ENCODE measurements at regions not wholly inside any gene's neighbourhood (a gene's known extent, or its start where the extent isn't known, plus 50 kb on each side); places are given as distances from the start of the nearest gene placed in this dataset.
"Not testable (repeated sequence)": the region's sequence is repeated elsewhere in the genome, so short reads cannot be mapped to it uniquely, and the experiment has no call there.

- Mint-ChIP-seq H3K27me3 (no peaks in the 10 kb centered on the region), H3K4me1 (ENCODE audit: low read depth in 2 of 2) (no peaks in the 10 kb centered on the region), H3K4me3 (no peak overlapping the region), H3K27ac (no peak overlapping the region), H3K9me3 (peaks cover 6% of the 10 kb centered on the region), H3K36me3 (no peaks in the 10 kb centered on the region)
- DNase-seq (ENCODE audit: low spot score) (no peak), ATAC-seq (no peak)
These were observed 783.0 kb upstream of the AADAT start for GRCh38 chr4:170872794-170873193.

GRCh38 chr4:170868170-170868569 lies 778.4 kb upstream of the AADAT start:
- ATAC-seq (no peak), DNase-seq (ENCODE audit: low spot score) (no peak)
- Mint-ChIP-seq H3K27me3 (no peaks in the 10 kb centered on the region), H3K27ac (no peak overlapping the region), H3K36me3 (no peaks in the 10 kb centered on the region), H3K4me1 (ENCODE audit: low read depth in 2 of 2) (no peaks in the 10 kb centered on the region), H3K9me3 (peaks cover 18% of the 10 kb centered on the region), H3K4me3 (no peak overlapping the region)

GRCh38 chr4:170854097-170854496 lies 764.3 kb upstream of the AADAT start:
- Mint-ChIP-seq H3K27me3 (no peaks in the 10 kb centered on the region), H3K36me3 (peaks cover 6% of the 10 kb centered on the region), H3K4me1 (ENCODE audit: low read depth in 2 of 2) (no peaks in the 10 kb centered on the region), H3K4me3 (no peak overlapping the region), H3K9me3 (no peaks in the 10 kb centered on the region), H3K27ac (no peak overlapping the region)
- ATAC-seq (no peak), DNase-seq (ENCODE audit: low spot score) (no peak)

GRCh38 chr4:170853422-170854021 lies 763.8 kb upstream of the AADAT start:
- no peak overlapping the region for H3K4me3 Mint-ChIP-seq
- ATAC-seq: no peak
- H3K27me3 Mint-ChIP-seq: no peaks in the 10 kb centered on the region
- peaks cover 6% of the 10 kb centered on the region for H3K36me3 Mint-ChIP-seq
- DNase-seq (ENCODE audit: low spot score): no peak
- H3K27ac Mint-ChIP-seq: no peak overlapping the region
- no peaks in the 10 kb centered on the region for H3K9me3 Mint-ChIP-seq
- no peaks in the 10 kb centered on the region for H3K4me1 Mint-ChIP-seq (ENCODE audit: low read depth in 2 of 2)

- DNase-seq (ENCODE audit: low spot score): no peak
- H3K9me3 Mint-ChIP-seq: no peaks in the 10 kb centered on the region
- H3K27ac Mint-ChIP-seq: no peak overlapping the region
- H3K4me3 Mint-ChIP-seq: no peak overlapping the region
- no peaks in the 10 kb centered on the region for H3K27me3 Mint-ChIP-seq
- no peaks in the 10 kb centered on the region for H3K36me3 Mint-ChIP-seq
- no peaks in the 10 kb centered on the region for H3K4me1 Mint-ChIP-seq (ENCODE audit: low read depth in 2 of 2)
- no peak for ATAC-seq
These were observed 760.2 kb upstream of the AADAT start for GRCh38 chr4:170849969-170850368.

- Mint-ChIP-seq H3K27ac (no peak overlapping the region), H3K27me3 (no peaks in the 10 kb centered on the region), H3K9me3 (peaks cover 14% of the 10 kb centered on the region), H3K36me3 (no peaks in the 10 kb centered on the region), H3K4me1 (ENCODE audit: low read depth in 2 of 2) (no peaks in the 10 kb centered on the region), H3K4me3 (no peak overlapping the region)
- DNase-seq (ENCODE audit: low spot score): no peak
- ATAC-seq: no peak
These were observed 738.0 kb upstream of the AADAT start for GRCh38 chr4:170827562-170828274.

- no peak overlapping the region for H3K4me3 Mint-ChIP-seq
- no peak overlapping the region for H3K27ac Mint-ChIP-seq
- H3K36me3 Mint-ChIP-seq: peaks cover 14% of the 10 kb centered on the region
- H3K27me3 Mint-ChIP-seq: no peaks in the 10 kb centered on the region
- no peak for ATAC-seq
- DNase-seq (ENCODE audit: low spot score): no peak
- H3K4me1 Mint-ChIP-seq (ENCODE audit: low read depth in 2 of 2): no peaks in the 10 kb centered on the region
- H3K9me3 Mint-ChIP-seq: peaks cover 28% of the 10 kb centered on the region
These were observed 729.0 kb upstream of the AADAT start for GRCh38 chr4:170818786-170819185.

GRCh38 chr4:170805352-170805751 lies 715.6 kb upstream of the AADAT start:
- no peaks in the 10 kb centered on the region for H3K4me1 Mint-ChIP-seq (ENCODE audit: low read depth in 2 of 2)
- H3K4me3 Mint-ChIP-seq: no peak overlapping the region
- H3K36me3 Mint-ChIP-seq: peaks cover 4% of the 10 kb centered on the region
- no peaks in the 10 kb centered on the region for H3K27me3 Mint-ChIP-seq
- no peak overlapping the region for H3K27ac Mint-ChIP-seq
- DNase-seq (ENCODE audit: low spot score) (no peak), ATAC-seq (no peak)
- H3K9me3 Mint-ChIP-seq: peaks cover 27% of the 10 kb centered on the region

GRCh38 chr4:170804930-170805329 lies 715.2 kb upstream of the AADAT start:
- H3K27ac Mint-ChIP-seq: no peak overlapping the region
- ATAC-seq: no peak
- H3K4me3 Mint-ChIP-seq: no peak overlapping the region

GRCh38 chr4:170803492-170803891 lies 713.7 kb upstream of the AADAT start:
- ATAC-seq (no peak), DNase-seq (ENCODE audit: low spot score) (no peak)
- H3K27me3 Mint-ChIP-seq: no peaks in the 10 kb centered on the region
- no peak overlapping the region for H3K27ac Mint-ChIP-seq
- H3K4me1 Mint-ChIP-seq (ENCODE audit: low read depth in 2 of 2): no peaks in the 10 kb centered on the region
- H3K9me3 Mint-ChIP-seq: peaks cover 28% of the 10 kb centered on the region
- H3K36me3 Mint-ChIP-seq: no peaks in the 10 kb centered on the region
- H3K4me3 Mint-ChIP-seq: no peak overlapping the region

More at GRCh38 chr4:170804930-170805329, 715.2 kb upstream of the AADAT start:
- Mint-ChIP-seq H3K4me1 (ENCODE audit: low read depth in 2 of 2) (no peaks in the 10 kb centered on the region), H3K36me3 (peaks cover 4% of the 10 kb centered on the region), H3K9me3 (peaks cover 27% of the 10 kb centered on the region), H3K27me3 (no peaks in the 10 kb centered on the region)
- no peak for DNase-seq (ENCODE audit: low spot score)

GRCh38 chr4:170801771-170802170 lies 712.0 kb upstream of the AADAT start:
- no peaks in the 10 kb centered on the region for H3K4me1 Mint-ChIP-seq (ENCODE audit: low read depth in 2 of 2)
- H3K27ac Mint-ChIP-seq: no peak overlapping the region
- H3K36me3 Mint-ChIP-seq: no peaks in the 10 kb centered on the region
- H3K4me3 Mint-ChIP-seq: no peak overlapping the region
- peaks cover 14% of the 10 kb centered on the region for H3K9me3 Mint-ChIP-seq
- no peaks in the 10 kb centered on the region for H3K27me3 Mint-ChIP-seq
- DNase-seq (ENCODE audit: low spot score) (no peak), ATAC-seq (no peak)

GRCh38 chr4:170794525-170794924 lies 704.8 kb upstream of the AADAT start:
- H3K4me1 Mint-ChIP-seq (ENCODE audit: low read depth in 2 of 2): no peaks in the 10 kb centered on the region
- no peaks in the 10 kb centered on the region for H3K36me3 Mint-ChIP-seq
- H3K4me3 Mint-ChIP-seq: no peak overlapping the region
- ATAC-seq (no peak), DNase-seq (ENCODE audit: low spot score) (no peak)
- no peaks in the 10 kb centered on the region for H3K27me3 Mint-ChIP-seq
- H3K9me3 Mint-ChIP-seq: peaks cover 9% of the 10 kb centered on the region
- no peak overlapping the region for H3K27ac Mint-ChIP-seq

GRCh38 chr4:170788540-170789051 lies 698.8 kb upstream of the AADAT start:
- H3K9me3 Mint-ChIP-seq; H3K27ac Mint-ChIP-seq; H3K36me3 Mint-ChIP-seq; H3K4me1 Mint-ChIP-seq (ENCODE audit: low read depth in 2 of 2); H3K27me3 Mint-ChIP-seq; DNase-seq (ENCODE audit: low spot score); H3K4me3 Mint-ChIP-seq; ATAC-seq: not testable (repeated sequence)

GRCh38 chr4:170777663-170778062 lies 687.9 kb upstream of the AADAT start:
- no peak for ATAC-seq
- no peak for DNase-seq (ENCODE audit: low spot score)
- peaks cover 7% of the 10 kb centered on the region for H3K36me3 Mint-ChIP-seq
- no peak overlapping the region for H3K4me3 Mint-ChIP-seq
- H3K27ac Mint-ChIP-seq: no peak overlapping the region
- no peaks in the 10 kb centered on the region for H3K4me1 Mint-ChIP-seq (ENCODE audit: low read depth in 2 of 2)
- no peaks in the 10 kb centered on the region for H3K27me3 Mint-ChIP-seq
- peaks cover 29% of the 10 kb centered on the region for H3K9me3 Mint-ChIP-seq

All from natural killer cell treated with Interleukin-12 subunit alpha and Interleukin-12 subunit beta and Interleukin-15 and Interleukin-18, amount 100 ng/mL, for 72 hours (primary cell).